ENCODE measurements at regions not wholly inside any gene's neighbourhood (a gene's known extent, or its start where the extent isn't known, plus 50 kb on each side); places are given as distances from the start of the nearest gene placed in this dataset.
"Not testable (repeated sequence)": the region's sequence is repeated elsewhere in the genome, so short reads cannot be mapped to it uniquely, and the experiment has no call there.

DNA sequence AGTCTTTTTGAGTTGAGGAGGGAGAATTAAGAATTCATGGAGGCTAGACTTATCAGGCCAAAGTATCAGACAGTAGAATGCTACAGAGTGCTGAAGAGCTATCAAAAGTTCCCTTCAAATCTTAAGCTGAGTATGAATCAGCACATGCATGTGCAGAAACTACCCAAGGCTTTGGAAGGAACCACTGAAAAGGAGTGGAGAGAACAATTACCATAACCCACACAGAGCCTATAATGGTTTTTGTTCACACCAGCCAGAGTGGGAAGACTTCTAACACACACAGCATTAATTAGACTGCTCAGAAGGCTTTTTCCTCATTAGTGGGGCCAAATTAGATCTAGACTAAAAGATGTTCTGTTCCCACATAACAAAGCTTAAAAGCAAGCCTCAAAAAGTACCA lies 83.7 kb upstream of the SLC6A11 start:
- Histone ChIP-seq H3K27ac (no peak overlapping the region), H3K36me3 (no peaks in the 10 kb centered on the region), H3K4me3 (no peak overlapping the region), H3K9me3 (peaks cover 0 to 8% (median 2%) of the 10 kb centered on the region in 4 donors), H3K4me1 (no peaks in the 10 kb centered on the region), H3K27me3 (peaks cover 0 to 20% (median 8%) of the 10 kb centered on the region in 3 donors)
- DNase-seq, result no peak
- TF ChIP-seq POLR2AphosphoS5 (IDR thresholded peaks at IDR 0.05) (no peak), CTCF (IDR thresholded peaks at IDR 0.05) (no peak), EP300 (IDR thresholded peaks at IDR 0.05) (no peak), POLR2A (IDR thresholded peaks at IDR 0.05) (no peak)
- intact Hi-C loops (cut with DNase I), result no loop called here

DNA sequence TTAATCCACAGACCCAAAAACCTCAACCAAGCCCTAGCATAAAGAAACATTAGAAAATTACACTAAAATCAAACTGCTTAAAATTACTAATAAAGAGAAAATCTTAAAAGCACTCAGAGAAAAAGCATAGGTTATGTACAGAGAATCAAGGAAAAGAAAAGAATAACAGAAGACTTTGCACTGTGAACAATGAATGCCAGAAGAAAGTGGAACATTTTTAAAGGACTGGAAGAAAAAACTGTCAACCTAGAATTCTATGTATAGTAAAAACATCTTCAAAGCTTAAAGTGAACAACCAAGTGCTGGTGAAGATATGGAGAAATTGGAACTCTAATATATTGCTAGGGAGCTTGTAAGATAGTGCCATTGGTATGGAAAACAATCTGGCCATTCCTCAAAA lies 82.7 kb upstream of the SLC6A11 start:
- TF ChIP-seq CTCF (IDR thresholded peaks at IDR 0.05), result no peak
- TF ChIP-seq EP300 (IDR thresholded peaks at IDR 0.05), result no peak
- no peak for TF ChIP-seq POLR2AphosphoS5 (IDR thresholded peaks at IDR 0.05)
- TF ChIP-seq POLR2A (IDR thresholded peaks at IDR 0.05), result no peak
- Histone ChIP-seq H3K36me3 (no peaks in the 10 kb centered on the region), H3K4me3 (no peak overlapping the region), H3K27ac (no peak overlapping the region), H3K9me3 (peaks cover 0 to 8% (median 2%) of the 10 kb centered on the region in 4 donors), H3K27me3 (peaks cover 0 to 30% (median 15%) of the 10 kb centered on the region in 3 donors), H3K4me1 (no peaks in the 10 kb centered on the region)
- intact Hi-C loops (cut with DNase I), result no loop called here
- no peak for DNase-seq

DNA sequence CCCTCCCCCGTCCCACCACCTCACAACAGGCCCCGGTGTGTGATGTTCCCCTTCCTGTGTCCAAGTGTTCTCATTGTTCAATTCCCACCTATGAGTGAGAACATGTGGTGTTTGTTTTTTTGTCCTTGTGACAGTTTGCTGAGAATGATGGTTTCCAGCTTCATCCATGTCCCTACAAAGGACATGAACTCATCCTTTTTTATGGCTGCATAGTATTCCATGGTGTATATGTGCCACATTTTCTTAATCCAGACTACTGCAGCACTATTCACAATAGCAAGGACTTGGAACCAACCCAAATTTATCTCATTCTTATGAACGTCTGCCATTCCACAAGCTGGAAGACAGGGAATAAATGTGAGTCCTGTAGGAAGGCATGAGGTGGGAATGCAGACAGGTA lies 79.6 kb upstream of the SLC6A11 start:
- intact Hi-C loops (cut with DNase I), result loop anchor here (5.0 kb wide), 1 partner anchor 1019 kb away; no protein-coding TSS in a partner anchor
- H3K4me3 ChIP-seq, H3K4me1 ChIP-seq, DNase-seq, H3K9me3 ChIP-seq, H3K36me3 ChIP-seq, H3K27ac ChIP-seq: not testable (repeated sequence)
- peaks cover 0 to 45% (median 30%) of the 10 kb centered on the region in 3 donors for H3K27me3 ChIP-seq
- 76 to 83% methylated on average over 3 of the region's 3 CpGs for WGBS, 2 donors

DNA sequence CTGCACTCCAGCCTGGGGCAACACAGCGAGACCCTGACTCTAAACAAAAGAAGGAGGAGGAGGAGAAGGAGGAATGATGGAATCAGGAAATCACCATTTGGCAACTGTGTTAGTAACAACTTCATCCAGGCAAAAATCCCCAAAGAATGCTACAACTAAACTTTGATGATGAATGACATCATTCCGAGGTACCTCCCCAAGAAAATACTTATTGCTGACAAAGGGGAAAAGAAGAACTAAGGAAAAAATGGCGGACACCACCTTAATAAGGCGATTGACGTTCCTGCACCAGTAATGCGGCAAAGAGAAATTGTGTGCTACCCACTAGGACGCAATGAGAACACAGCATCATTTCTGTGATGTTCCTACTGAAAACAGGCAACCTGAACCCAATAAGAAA lies 78.2 kb upstream of the SLC6A11 start:
- 89 to 91% methylated on average over 7 of the region's 7 CpGs for WGBS, 2 donors
- Histone ChIP-seq H3K9me3 (peaks cover 0 to 4% (median 2%) of the 10 kb centered on the region in 4 donors), H3K27ac (no peak overlapping the region), H3K4me1 (peaks cover 0 to 9% (median 4%) of the 10 kb centered on the region in 4 donors), H3K27me3 (peaks cover 0 to 51% (median 30%) of the 10 kb centered on the region in 3 donors), H3K4me3 (no peak overlapping the region), H3K36me3 (no peaks in the 10 kb centered on the region)
- DNase-seq, result no peak
- no peak for TF ChIP-seq EP300 (IDR thresholded peaks at IDR 0.05)
- TF ChIP-seq CTCF (IDR thresholded peaks at IDR 0.05), result no peak
- no peak for TF ChIP-seq POLR2AphosphoS5 (IDR thresholded peaks at IDR 0.05)
- TF ChIP-seq POLR2A (IDR thresholded peaks at IDR 0.05), result no peak
- intact Hi-C loops (cut with DNase I), result loop anchor here (1.0 to 5.0 kb wide), 2 partner anchors 393 to 1020 kb away; no protein-coding TSS in a partner anchor

GRCh38 chr3:10738688-10739372 lies 77.2 kb upstream of the SLC6A11 start:
- Histone ChIP-seq H3K4me3 (peak overlapping the region in 3 of 4 donors; percentile 23 to 34 (median 33)), H3K9me3 (peaks cover 0 to 2% (median 0%) of the 10 kb centered on the region in 4 donors), H3K27me3 (peaks cover 0 to 62% (median 33%) of the 10 kb centered on the region in 3 donors), H3K4me1 (peaks cover 0 to 9% (median 4%) of the 10 kb centered on the region in 4 donors), H3K27ac (no peak overlapping the region), H3K36me3 (no peaks in the 10 kb centered on the region)
- 4 to 5% methylated on average over 30 of the region's 30 CpGs for WGBS, 2 donors
- intact Hi-C loops (cut with DNase I), result loop anchor here (1.0 to 5.0 kb wide), 2 partner anchors 395 to 1022 kb away; no protein-coding TSS in a partner anchor
- TF ChIP-seq POLR2AphosphoS5 (IDR thresholded peaks at IDR 0.05), result no peak
- TF ChIP-seq CTCF (IDR thresholded peaks at IDR 0.05), result peak; percentile 59 to 89 (median 76)
- TF ChIP-seq EP300 (IDR thresholded peaks at IDR 0.05), result no peak
- TF ChIP-seq POLR2A (IDR thresholded peaks at IDR 0.05), result no peak
- peak; percentile 80 for DNase-seq
